Gastrocnemius medialis (tissue), 4 donors: ENCODE measurements at regions not wholly inside any gene's neighbourhood (a gene's known extent, or its start where the extent isn't known, plus 50 kb on each side); places are given as distances from the start of the nearest gene placed in this dataset.

Experiments
- ATAC-seq, 2 donors: fragments of 150-250 bp; one replicate each; pipeline ENCODE4 v1.9.1; 2016
- DNase-seq, 2 donors: peaks; one replicate each; pipeline ENCODE4 v3.0.0-alpha.2; 2019
- H3K27ac ChIP-seq, 4 donors: fragments of 200-600 bp; sonication (generic); 1 replicate in 1 of 4; 2 replicates in 3 of 4; pipeline ENCODE4 v1.5.1; 2016 to 2018; ENCODE audit warnings: mild to moderate bottlenecking in 2 of 4, moderate library complexity in 1 of 4
- H3K27me3 ChIP-seq, 3 donors: fragments of 200-600 bp; sonication (generic) in 2 of 3; 1 replicate in 1 of 3; 2 replicates in 2 of 3; pipeline versions ENCODE4 v1.5.1 to v1.6.0; 2016 to 2019; ENCODE audit warnings: mild to moderate bottlenecking in 1 of 3, moderate library complexity in 1 of 3
- H3K36me3 ChIP-seq, 2 donors: fragments of 200-600 bp; sonication (generic) in 1 of 2; one replicate each; pipeline ENCODE4 v1.5.1; 2017 to 2018
- H3K4me1 ChIP-seq, 2 donors: fragments of 200-600 bp; sonication (generic) in 1 of 2; one replicate each; pipeline ENCODE4 v1.5.1; 2016 to 2017; ENCODE audit warnings: mild to moderate bottlenecking in 2 of 2
- H3K4me3 ChIP-seq, 4 donors: fragments of 200-600 bp; sonication (generic) in 3 of 4; 1 replicate in 1 of 4; 2 replicates in 3 of 4; pipeline ENCODE4 v1.5.1; 2016 to 2019; ENCODE audit warnings: mild to moderate bottlenecking in 2 of 4
- H3K9me3 ChIP-seq, 3 donors: fragments of 200-600 bp; sonication (generic) in 2 of 3; 1 replicate in 1 of 3; 2 replicates in 2 of 3; pipeline ENCODE4 v1.5.1; 2016 to 2019
- CTCF ChIP-seq, 5 experiments: fragments of 450-650 bp in 3 of 5; fragments of 200-600 bp in 2 of 5; sonication (generic) in 2 of 5; IDR thresholded peaks in 4 of 5; conservative IDR thresholded peaks in 1 of 5; 1 replicate in 4 of 5; 2 replicates in 1 of 5; pipeline ENCODE4 v1.5.1; 2016 to 2019; ENCODE audit warnings: antibody characterized with exemption in 5 of 5, mild to moderate bottlenecking in 3 of 5, moderate library complexity in 3 of 5
- POLR2A ChIP-seq, 2 donors: fragments of 450-650 bp; IDR thresholded peaks; one replicate each; pipeline ENCODE4 v1.6.1; 2017; ENCODE audit warnings: antibody characterized with exemption in 2 of 2, mild to moderate bottlenecking in 2 of 2, moderate library complexity in 2 of 2
- in situ Hi-C, 4 donors: fragments of 200-750 bp; cut with MboI; loops; one replicate each; pipeline versions ENCODE4 v1.15.0 to v1.8.0; 2017; ENCODE audit warnings: low sequenced_read_pairs in 4 of 4
- intact Hi-C: fragments of 100-400 bp; cut with DNase I; formaldehyde crosslinking; loops from one replicate; pipeline ENCODE4 v1.15.1; 2023; ENCODE audit warnings: low total_unique reads

- ATAC-seq = no peak
Measured at GRCh38 chr6:144613859-144614258, 328.7 kb downstream of the UTRN start.

DNA sequence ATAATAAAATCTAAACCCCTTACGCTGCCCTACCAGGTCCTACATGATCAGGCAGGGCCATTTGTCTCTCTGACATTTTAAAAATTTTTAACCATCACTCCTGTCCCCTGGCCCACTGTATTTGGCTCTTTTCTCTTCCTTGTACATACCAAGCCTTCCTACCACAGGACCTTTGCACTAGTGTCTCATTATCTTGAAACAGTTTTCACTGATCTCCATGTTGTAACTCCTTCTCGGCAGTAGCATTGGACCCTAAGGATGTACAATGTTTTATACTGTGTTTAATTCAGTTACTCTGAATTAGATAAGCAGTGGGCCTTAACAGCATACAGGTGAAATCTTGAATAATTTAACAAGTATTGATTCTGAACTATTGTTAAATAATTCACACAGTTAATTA lies 330.7 kb downstream of the UTRN start:
- in situ Hi-C loops (no loop called here), intact Hi-C loops (no loop called here)
- no peaks in the 10 kb centered on the region for H3K4me1 ChIP-seq
- no peak overlapping the region for H3K4me3 ChIP-seq
- TF ChIP-seq CTCF (IDR thresholded peaks at IDR 0.05 in 4 of 5, conservative IDR thresholded peaks at IDR 0.05 in 1 of 5) (no peak), POLR2A (IDR thresholded peaks at IDR 0.05) (no peak)
- no peaks in the 10 kb centered on the region for H3K36me3 ChIP-seq
- H3K9me3 ChIP-seq = no peaks in the 10 kb centered on the region
- ATAC-seq (no peak), DNase-seq (no peak)
- no peak overlapping the region for H3K27ac ChIP-seq
- no peaks in the 10 kb centered on the region for H3K27me3 ChIP-seq

More at GRCh38 chr6:144613859-144614258, 328.7 kb downstream of the UTRN start:
- Histone ChIP-seq H3K9me3 (no peaks in the 10 kb centered on the region), H3K4me3 (no peak overlapping the region), H3K4me1 (no peaks in the 10 kb centered on the region), H3K36me3 (no peaks in the 10 kb centered on the region), H3K27ac (no peak overlapping the region), H3K27me3 (no peaks in the 10 kb centered on the region)
- intact Hi-C loops (no loop called here), in situ Hi-C loops (no loop called here)
- no peak for DNase-seq
- no peak for TF ChIP-seq POLR2A (IDR thresholded peaks at IDR 0.05)
- TF ChIP-seq CTCF (IDR thresholded peaks at IDR 0.05 in 4 of 5, conservative IDR thresholded peaks at IDR 0.05 in 1 of 5) = no peak

DNA sequence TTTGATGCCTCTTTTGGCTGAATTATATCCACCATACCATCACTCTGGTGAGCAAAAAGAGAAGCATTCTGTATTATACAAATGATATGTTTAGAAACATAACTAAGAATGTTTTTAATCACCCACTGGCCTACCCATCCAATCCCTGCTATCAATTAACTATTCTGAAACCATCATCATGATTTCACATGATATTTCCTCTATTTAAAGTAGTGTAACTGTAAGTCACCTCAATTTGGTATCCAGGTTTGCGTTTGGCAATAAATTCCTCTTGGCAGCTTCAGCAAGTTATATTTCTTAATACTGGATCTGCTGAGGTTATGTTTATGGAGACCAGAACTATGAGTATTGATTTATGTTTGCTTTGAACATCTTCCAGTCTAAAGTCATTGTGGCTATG lies 332.1 kb downstream of the UTRN start:
- Histone ChIP-seq H3K27ac (no peak overlapping the region), H3K27me3 (no peaks in the 10 kb centered on the region), H3K4me3 (no peak overlapping the region), H3K9me3 (no peaks in the 10 kb centered on the region), H3K36me3 (no peaks in the 10 kb centered on the region), H3K4me1 (no peaks in the 10 kb centered on the region)
- intact Hi-C loops (no loop called here), in situ Hi-C loops (no loop called here)
- no peak for TF ChIP-seq CTCF (IDR thresholded peaks at IDR 0.05 in 4 of 5, conservative IDR thresholded peaks at IDR 0.05 in 1 of 5)
- TF ChIP-seq POLR2A (IDR thresholded peaks at IDR 0.05) = no peak
- DNase-seq = no peak
- ATAC-seq = no peak

DNA sequence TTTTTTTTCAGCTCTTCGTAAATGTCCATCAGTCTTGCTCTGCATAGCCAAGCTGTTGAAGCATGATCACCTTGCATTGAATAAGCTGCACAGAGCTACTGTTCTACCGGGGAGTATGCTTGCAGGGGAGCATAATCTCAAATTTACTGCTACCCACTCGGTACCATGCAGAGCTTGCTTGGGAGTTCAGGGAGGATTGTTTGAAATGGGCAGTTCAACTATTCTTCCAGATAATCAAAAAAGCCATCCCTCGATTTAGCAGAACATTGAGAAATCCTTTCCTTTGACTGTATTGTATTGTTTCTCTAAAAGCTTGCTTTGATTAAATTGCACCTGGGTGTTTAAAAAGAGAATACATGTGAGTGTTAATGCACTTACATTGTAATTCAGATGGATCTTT lies 332.6 kb downstream of the UTRN start:
- intact Hi-C loops (no loop called here), in situ Hi-C loops (no loop called here)
- H3K36me3 ChIP-seq = no peaks in the 10 kb centered on the region
- H3K4me3 ChIP-seq = no peak overlapping the region
- no peaks in the 10 kb centered on the region for H3K9me3 ChIP-seq
- H3K4me1 ChIP-seq = no peaks in the 10 kb centered on the region
- H3K27me3 ChIP-seq = no peaks in the 10 kb centered on the region
- no peak for ATAC-seq
- H3K27ac ChIP-seq = no peak overlapping the region
- no peak for DNase-seq
- TF ChIP-seq CTCF (IDR thresholded peaks at IDR 0.05 in 4 of 5, conservative IDR thresholded peaks at IDR 0.05 in 1 of 5) (no peak), POLR2A (IDR thresholded peaks at IDR 0.05) (no peak)

DNA sequence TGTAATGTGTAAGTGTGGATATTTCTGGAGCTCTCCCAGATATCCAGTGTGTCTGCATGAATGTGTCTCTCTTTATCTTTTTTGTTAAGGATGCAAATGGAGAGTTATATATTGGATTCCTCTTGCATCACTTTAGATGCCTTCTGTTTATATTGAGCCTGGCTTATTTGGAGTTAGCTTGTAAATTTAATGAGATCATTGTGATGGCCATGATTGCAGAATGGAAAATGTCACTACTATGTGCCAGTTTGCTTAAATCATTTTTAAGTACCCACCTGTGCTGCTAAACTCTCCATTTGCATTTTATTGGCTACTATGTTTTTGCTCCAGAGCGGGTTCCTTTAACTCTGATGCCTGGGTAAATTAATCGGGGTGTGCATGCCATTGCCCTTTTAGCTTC lies 334.8 kb downstream of the UTRN start:
- intact Hi-C loops (no loop called here), in situ Hi-C loops (no loop called here)
- H3K27ac ChIP-seq = no peak overlapping the region
- no peaks in the 10 kb centered on the region for H3K4me1 ChIP-seq
- H3K9me3 ChIP-seq = no peaks in the 10 kb centered on the region
- no peak overlapping the region for H3K4me3 ChIP-seq
- no peak for ATAC-seq
- DNase-seq = no peak
- TF ChIP-seq POLR2A (IDR thresholded peaks at IDR 0.05) = no peak
- no peak for TF ChIP-seq CTCF (IDR thresholded peaks at IDR 0.05 in 4 of 5, conservative IDR thresholded peaks at IDR 0.05 in 1 of 5)
- H3K27me3 ChIP-seq = no peaks in the 10 kb centered on the region
- H3K36me3 ChIP-seq = no peaks in the 10 kb centered on the region
